HEK293 (cell line): ENCODE measurements at regions not wholly inside any gene's neighbourhood (a gene's known extent, or its start where the extent isn't known, plus 50 kb on each side); places are given as distances from the start of the nearest gene placed in this dataset.

Experiments
- FEZF1 ChIP-seq: fragments of 450-650 bp; formaldehyde crosslinking; IDR thresholded peaks from 2 replicates; pipeline ENCODE4 v1.5.1; 2016; ENCODE audit warnings: missing biosample characterization, missing genetic modification characterization
- GLI2 ChIP-seq: fragments of 450-650 bp; formaldehyde crosslinking; IDR thresholded peaks from 2 replicates; pipeline ENCODE4; 2017; ENCODE audit warnings: missing biosample characterization, missing genetic modification characterization, low read depth, borderline replicate concordance
- GLIS2 ChIP-seq: fragments of 450-650 bp; formaldehyde crosslinking; IDR thresholded peaks from 2 replicates; pipeline ENCODE4 v1.5.1; 2016; ENCODE audit warnings: missing biosample characterization, missing genetic modification characterization
- KLF9 ChIP-seq: fragments of 450-650 bp; formaldehyde crosslinking; IDR thresholded peaks from 2 replicates; pipeline ENCODE4 v1.5.1; 2016; ENCODE audit warnings: missing biosample characterization, missing genetic modification characterization, low read depth
- MEIS1 ChIP-seq: sonication (generic); formaldehyde crosslinking; IDR thresholded peaks from 2 replicates; pipeline ENCODE4 v1.8.1; 2022; ENCODE audit warnings: missing genetic modification reagents, mild to moderate bottlenecking, borderline replicate concordance
- OVOL3 ChIP-seq: fragments of 450-650 bp; formaldehyde crosslinking; IDR thresholded peaks from 2 replicates; pipeline ENCODE4 v1.5.1; 2016; ENCODE audit warnings: missing biosample characterization, missing genetic modification characterization
- WT1 ChIP-seq: fragments of 450-650 bp; formaldehyde crosslinking; IDR thresholded peaks from 2 replicates; pipeline ENCODE4 v1.5.1; 2016; ENCODE audit warnings: missing biosample characterization, missing genetic modification characterization
- ZBTB20 ChIP-seq: fragments of 450-650 bp; formaldehyde crosslinking; IDR thresholded peaks from 2 replicates; pipeline ENCODE4 v1.5.1; 2016; ENCODE audit warnings: missing biosample characterization, missing genetic modification characterization
- ZBTB8A ChIP-seq: fragments of 450-650 bp; formaldehyde crosslinking; IDR thresholded peaks from 2 replicates; pipeline ENCODE4 v1.5.1; 2016; ENCODE audit warnings: missing biosample characterization, missing genetic modification characterization
- ZNF121 ChIP-seq: fragments of 450-650 bp; formaldehyde crosslinking; IDR thresholded peaks from 2 replicates; pipeline ENCODE4 v1.5.1; 2016; ENCODE audit warnings: missing biosample characterization, missing genetic modification characterization
- ZNF169 ChIP-seq: fragments of 450-650 bp; formaldehyde crosslinking; IDR thresholded peaks from 2 replicates; pipeline ENCODE4 v1.5.1; 2016; ENCODE audit warnings: missing biosample characterization, missing genetic modification characterization
- ZNF2 ChIP-seq: fragments of 450-650 bp; formaldehyde crosslinking; IDR thresholded peaks from 2 replicates; pipeline ENCODE4 v1.5.1; 2016; ENCODE audit warnings: missing biosample characterization, missing genetic modification characterization
- ZNF223 ChIP-seq: fragments of 450-650 bp; formaldehyde crosslinking; IDR thresholded peaks from 2 replicates; pipeline ENCODE4 v1.5.1; 2016; ENCODE audit warnings: missing biosample characterization, missing genetic modification characterization
- ZNF23 ChIP-seq: fragments of 450-650 bp; formaldehyde crosslinking; IDR thresholded peaks from 2 replicates; pipeline ENCODE4 v1.5.1; 2016; ENCODE audit warnings: missing biosample characterization, missing genetic modification characterization, borderline replicate concordance
- ZNF274 ChIP-seq, 2 experiments: fragments of 200-500 bp in 1 of 2; fragments of 450-650 bp in 1 of 2; sonication (Bioruptor generic) in 1 of 2; formaldehyde crosslinking in 1 of 2; IDR thresholded peaks; 2 replicates each; pipeline versions ENCODE4 v1.5.1 to v1.6.1; 2014 to 2016; ENCODE audit warnings: borderline replicate concordance in 1 of 2, inconsistent platforms in 1 of 2, low read length in 1 of 2, missing biosample characterization in 1 of 2, missing genetic modification characterization in 1 of 2
- ZNF350 ChIP-seq: fragments of 450-650 bp; formaldehyde crosslinking; IDR thresholded peaks from 2 replicates; pipeline ENCODE4 v1.5.0; 2017; ENCODE audit warnings: missing biosample characterization, mild to moderate bottlenecking, missing genetic modification characterization
- ZNF510 ChIP-seq: fragments of 450-650 bp; formaldehyde crosslinking; IDR thresholded peaks from 2 replicates; pipeline ENCODE4 v1.5.1; 2018; ENCODE audit warnings: mild to moderate bottlenecking, missing genetic modification characterization, missing biosample characterization; ENCODE audit not compliant: insufficient replicate concordance
- ZNF548 ChIP-seq: fragments of 450-650 bp; formaldehyde crosslinking; IDR thresholded peaks from 2 replicates; pipeline ENCODE4 v1.5.1; 2016; ENCODE audit warnings: missing biosample characterization, missing genetic modification characterization
- ZNF560 ChIP-seq: fragments of 450-650 bp; formaldehyde crosslinking; IDR thresholded peaks from 2 replicates; pipeline ENCODE4 v1.5.1; 2017; ENCODE audit warnings: missing biosample characterization, missing genetic modification characterization, borderline replicate concordance
- ZNF596 ChIP-seq: fragments of 450-650 bp; IDR thresholded peaks from 2 replicates; pipeline ENCODE4 v1.5.0; 2018; ENCODE audit warnings: missing biosample characterization, mild to moderate bottlenecking, missing genetic modification characterization, moderate library complexity
- ZNF660 ChIP-seq: fragments of 450-650 bp; IDR thresholded peaks from 2 replicates; pipeline ENCODE4 v1.5.1; 2018; ENCODE audit warnings: missing biosample characterization, mild to moderate bottlenecking, missing genetic modification characterization
- ZNF701 ChIP-seq: fragments of 450-650 bp; formaldehyde crosslinking; IDR thresholded peaks from 2 replicates; pipeline ENCODE4 v1.5.1; 2016; ENCODE audit warnings: missing biosample characterization, missing genetic modification characterization
- ZNF707 ChIP-seq: fragments of 450-650 bp; formaldehyde crosslinking; IDR thresholded peaks from 2 replicates; pipeline ENCODE4 v1.5.1; 2016; ENCODE audit warnings: missing biosample characterization, missing genetic modification characterization
- ZSCAN30 ChIP-seq: fragments of 450-650 bp; IDR thresholded peaks from 2 replicates; pipeline ENCODE4 v1.5.1; 2018; ENCODE audit warnings: missing biosample characterization, mild to moderate bottlenecking, missing genetic modification characterization, moderate library complexity
- TF ChIP-seq, protein P1 (sequence below): fragments of 450-650 bp; formaldehyde crosslinking; IDR thresholded peaks from 2 replicates; pipeline ENCODE4 v1.5.1; 2016; ENCODE audit warnings: missing biosample characterization, missing genetic modification characterization
- TF ChIP-seq, protein P2 (sequence below): fragments of 450-650 bp; formaldehyde crosslinking; optimal IDR thresholded peaks from 2 replicates; pipeline ENCODE3; 2016; ENCODE audit warnings: missing biosample characterization, mild to moderate bottlenecking, missing genetic modification characterization
- TF ChIP-seq, protein P3 (sequence below): fragments of 450-650 bp; IDR thresholded peaks from 2 replicates; pipeline ENCODE4 v1.5.1; 2018; ENCODE audit warnings: missing biosample characterization, missing genetic modification characterization
- TF ChIP-seq, protein P4 (sequence below): fragments of 450-650 bp; formaldehyde crosslinking; IDR thresholded peaks from 2 replicates; pipeline ENCODE4 v1.5.1; 2016; ENCODE audit warnings: missing biosample characterization, missing genetic modification characterization, borderline replicate concordance
- TF ChIP-seq, protein P5 (sequence below): fragments of 450-650 bp; formaldehyde crosslinking; IDR thresholded peaks from 2 replicates; pipeline ENCODE4 v1.5.1; 2016; ENCODE audit warnings: missing biosample characterization, missing genetic modification characterization
- TF ChIP-seq, protein P6 (sequence below): fragments of 450-650 bp; formaldehyde crosslinking; IDR thresholded peaks from 2 replicates; pipeline ENCODE4 v1.5.1; 2016; ENCODE audit warnings: missing biosample characterization, missing genetic modification characterization
- TF ChIP-seq, protein P7 (sequence below): fragments of 450-650 bp; formaldehyde crosslinking; IDR thresholded peaks from 2 replicates; pipeline ENCODE4 v1.5.1; 2017; ENCODE audit warnings: missing biosample characterization, missing genetic modification characterization

DNA sequence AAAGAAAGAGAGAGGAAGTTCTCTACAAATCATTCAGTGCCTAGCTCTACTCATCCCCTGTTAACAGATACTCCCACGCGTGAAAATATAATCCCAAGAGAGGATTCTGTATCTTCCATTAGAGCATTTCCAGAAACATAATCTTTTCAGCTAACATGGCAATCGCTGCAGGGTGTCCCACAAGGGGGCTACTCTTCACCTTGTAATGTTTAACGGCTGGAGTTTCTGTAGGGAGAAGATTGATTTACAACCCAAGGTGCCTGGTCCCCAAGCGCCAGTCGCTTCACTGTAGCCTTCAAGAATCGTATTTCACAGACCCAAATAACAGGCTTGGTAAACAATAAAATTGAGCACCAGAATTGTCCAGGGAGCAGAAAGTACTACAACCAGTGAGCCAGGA is 318.7 kb downstream of the TLE1 start (continued):
- TF ChIP-seq WT1 (tag by site-specific recombination) = peak; percentile 84
- no peak for TF ChIP-seq ZNF548
- TF ChIP-seq, protein P1, sequence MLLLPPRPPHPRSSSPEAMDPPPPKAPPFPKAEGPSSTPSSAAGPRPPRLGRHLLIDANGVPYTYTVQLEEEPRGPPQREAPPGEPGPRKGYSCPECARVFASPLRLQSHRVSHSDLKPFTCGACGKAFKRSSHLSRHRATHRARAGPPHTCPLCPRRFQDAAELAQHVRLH (tag by site-specific recombination) = 0 out of 2 replicates have a peak, but pooled peaks have one; percentile 22
- TF ChIP-seq ZNF350 = no peak
- no peak for TF ChIP-seq ZBTB20 (tag by site-specific recombination)
- TF ChIP-seq ZNF121 (tag by site-specific recombination) = no peak
- TF ChIP-seq ZNF701 (tag by site-specific recombination) = no peak
- no peak for TF ChIP-seq GLIS2
- TF ChIP-seq KLF9 (tag by site-specific recombination) = no peak
- TF ChIP-seq ZNF510 (tag by site-specific recombination) = no peak
- TF ChIP-seq ZNF274 (IDR thresholded peaks at IDR 0.05; ENCODE audit: low read length) = no peak
- TF ChIP-seq ZNF274 (tag by site-specific recombination; IDR thresholded peaks at IDR 0.05; ENCODE audit: borderline replicate concordance) = no peak
- TF ChIP-seq FEZF1 = peak; percentile 78
- no peak for TF ChIP-seq MEIS1 (CRISPR knock-in tag)
- TF ChIP-seq, protein P2, sequence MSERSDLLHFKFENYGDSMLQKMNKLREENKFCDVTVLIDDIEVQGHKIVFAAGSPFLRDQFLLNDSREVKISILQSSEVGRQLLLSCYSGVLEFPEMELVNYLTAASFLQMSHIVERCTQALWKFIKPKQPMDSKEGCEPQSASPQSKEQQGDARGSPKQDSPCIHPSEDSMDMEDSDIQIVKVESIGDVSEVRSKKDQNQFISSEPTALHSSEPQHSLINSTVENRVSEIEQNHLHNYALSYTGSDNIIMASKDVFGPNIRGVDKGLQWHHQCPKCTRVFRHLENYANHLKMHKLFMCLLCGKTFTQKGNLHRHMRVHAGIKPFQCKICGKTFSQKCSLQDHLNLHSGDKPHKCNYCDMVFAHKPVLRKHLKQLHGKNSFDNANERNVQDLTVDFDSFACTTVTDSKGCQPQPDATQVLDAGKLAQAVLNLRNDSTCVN (tag by site-specific recombination) = no peak
- no peak for TF ChIP-seq ZNF660 (tag by site-specific recombination)
- TF ChIP-seq ZNF23 (tag by site-specific recombination) = no peak
- TF ChIP-seq ZNF223 = no peak
- TF ChIP-seq OVOL3 (tag by site-specific recombination) = no peak
- no peak for TF ChIP-seq ZNF2 (tag by site-specific recombination)
- TF ChIP-seq, protein P3, sequence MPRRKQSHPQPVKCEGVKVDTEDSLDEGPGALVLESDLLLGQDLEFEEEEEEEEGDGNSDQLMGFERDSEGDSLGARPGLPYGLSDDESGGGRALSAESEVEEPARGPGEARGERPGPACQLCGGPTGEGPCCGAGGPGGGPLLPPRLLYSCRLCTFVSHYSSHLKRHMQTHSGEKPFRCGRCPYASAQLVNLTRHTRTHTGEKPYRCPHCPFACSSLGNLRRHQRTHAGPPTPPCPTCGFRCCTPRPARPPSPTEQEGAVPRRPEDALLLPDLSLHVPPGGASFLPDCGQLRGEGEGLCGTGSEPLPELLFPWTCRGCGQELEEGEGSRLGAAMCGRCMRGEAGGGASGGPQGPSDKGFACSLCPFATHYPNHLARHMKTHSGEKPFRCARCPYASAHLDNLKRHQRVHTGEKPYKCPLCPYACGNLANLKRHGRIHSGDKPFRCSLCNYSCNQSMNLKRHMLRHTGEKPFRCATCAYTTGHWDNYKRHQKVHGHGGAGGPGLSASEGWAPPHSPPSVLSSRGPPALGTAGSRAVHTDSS (tag by site-specific recombination) = no peak
- peak; percentile 73; the same call in 1 of the 2 replicates for TF ChIP-seq GLI2 (tag by site-specific recombination)
- TF ChIP-seq, protein P4, sequence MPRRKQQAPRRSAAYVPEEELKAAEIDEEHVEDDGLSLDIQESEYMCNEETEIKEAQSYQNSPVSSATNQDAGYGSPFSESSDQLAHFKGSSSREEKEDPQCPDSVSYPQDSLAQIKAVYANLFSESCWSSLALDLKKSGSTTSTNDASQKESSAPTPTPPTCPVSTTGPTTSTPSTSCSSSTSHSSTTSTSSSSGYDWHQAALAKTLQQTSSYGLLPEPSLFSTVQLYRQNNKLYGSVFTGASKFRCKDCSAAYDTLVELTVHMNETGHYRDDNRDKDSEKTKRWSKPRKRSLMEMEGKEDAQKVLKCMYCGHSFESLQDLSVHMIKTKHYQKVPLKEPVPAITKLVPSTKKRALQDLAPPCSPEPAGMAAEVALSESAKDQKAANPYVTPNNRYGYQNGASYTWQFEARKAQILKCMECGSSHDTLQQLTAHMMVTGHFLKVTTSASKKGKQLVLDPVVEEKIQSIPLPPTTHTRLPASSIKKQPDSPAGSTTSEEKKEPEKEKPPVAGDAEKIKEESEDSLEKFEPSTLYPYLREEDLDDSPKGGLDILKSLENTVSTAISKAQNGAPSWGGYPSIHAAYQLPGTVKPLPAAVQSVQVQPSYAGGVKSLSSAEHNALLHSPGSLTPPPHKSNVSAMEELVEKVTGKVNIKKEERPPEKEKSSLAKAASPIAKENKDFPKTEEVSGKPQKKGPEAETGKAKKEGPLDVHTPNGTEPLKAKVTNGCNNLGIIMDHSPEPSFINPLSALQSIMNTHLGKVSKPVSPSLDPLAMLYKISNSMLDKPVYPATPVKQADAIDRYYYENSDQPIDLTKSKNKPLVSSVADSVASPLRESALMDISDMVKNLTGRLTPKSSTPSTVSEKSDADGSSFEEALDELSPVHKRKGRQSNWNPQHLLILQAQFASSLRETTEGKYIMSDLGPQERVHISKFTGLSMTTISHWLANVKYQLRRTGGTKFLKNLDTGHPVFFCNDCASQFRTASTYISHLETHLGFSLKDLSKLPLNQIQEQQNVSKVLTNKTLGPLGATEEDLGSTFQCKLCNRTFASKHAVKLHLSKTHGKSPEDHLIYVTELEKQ (tag by site-specific recombination) = no peak
- peak; percentile 39 for TF ChIP-seq ZBTB8A
- 0 out of 2 replicates have a peak, but pooled peaks have one; percentile 50 for TF ChIP-seq ZSCAN30
- TF ChIP-seq ZNF169 (tag by site-specific recombination) = no peak
- TF ChIP-seq, protein P5, sequence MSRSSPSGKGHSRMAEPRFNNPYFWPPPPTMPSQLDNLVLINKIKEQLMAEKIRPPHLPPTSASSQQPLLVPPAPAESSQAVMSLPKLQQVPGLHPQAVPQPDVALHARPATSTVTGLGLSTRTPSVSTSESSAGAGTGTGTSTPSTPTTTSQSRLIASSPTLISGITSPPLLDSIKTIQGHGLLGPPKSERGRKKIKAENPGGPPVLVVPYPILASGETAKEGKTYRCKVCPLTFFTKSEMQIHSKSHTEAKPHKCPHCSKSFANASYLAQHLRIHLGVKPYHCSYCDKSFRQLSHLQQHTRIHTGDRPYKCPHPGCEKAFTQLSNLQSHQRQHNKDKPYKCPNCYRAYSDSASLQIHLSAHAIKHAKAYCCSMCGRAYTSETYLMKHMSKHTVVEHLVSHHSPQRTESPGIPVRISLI (tag by site-specific recombination) = no peak
- no peak for TF ChIP-seq ZNF707 (tag by site-specific recombination)
- TF ChIP-seq, protein P6, sequence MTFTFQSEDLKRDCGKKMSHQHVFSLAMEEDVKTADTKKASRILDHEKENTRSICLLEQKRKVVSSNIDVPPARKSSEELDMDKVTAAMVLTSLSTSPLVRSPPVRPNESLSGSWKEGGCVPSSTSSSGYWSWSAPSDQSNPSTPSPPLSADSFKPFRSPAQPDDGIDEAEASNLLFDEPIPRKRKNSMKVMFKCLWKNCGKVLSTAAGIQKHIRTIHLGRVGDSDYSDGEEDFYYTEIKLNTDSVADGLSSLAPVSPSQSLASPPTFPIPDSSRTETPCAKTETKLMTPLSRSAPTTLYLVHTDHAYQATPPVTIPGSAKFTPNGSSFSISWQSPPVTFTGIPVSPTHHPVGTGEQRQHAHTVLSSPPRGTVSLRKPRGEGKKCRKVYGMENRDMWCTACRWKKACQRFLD (tag by site-specific recombination) = no peak
- TF ChIP-seq, protein P7, sequence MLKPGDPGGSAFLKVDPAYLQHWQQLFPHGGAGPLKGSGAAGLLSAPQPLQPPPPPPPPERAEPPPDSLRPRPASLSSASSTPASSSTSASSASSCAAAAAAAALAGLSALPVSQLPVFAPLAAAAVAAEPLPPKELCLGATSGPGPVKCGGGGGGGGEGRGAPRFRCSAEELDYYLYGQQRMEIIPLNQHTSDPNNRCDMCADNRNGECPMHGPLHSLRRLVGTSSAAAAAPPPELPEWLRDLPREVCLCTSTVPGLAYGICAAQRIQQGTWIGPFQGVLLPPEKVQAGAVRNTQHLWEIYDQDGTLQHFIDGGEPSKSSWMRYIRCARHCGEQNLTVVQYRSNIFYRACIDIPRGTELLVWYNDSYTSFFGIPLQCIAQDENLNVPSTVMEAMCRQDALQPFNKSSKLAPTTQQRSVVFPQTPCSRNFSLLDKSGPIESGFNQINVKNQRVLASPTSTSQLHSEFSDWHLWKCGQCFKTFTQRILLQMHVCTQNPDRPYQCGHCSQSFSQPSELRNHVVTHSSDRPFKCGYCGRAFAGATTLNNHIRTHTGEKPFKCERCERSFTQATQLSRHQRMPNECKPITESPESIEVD (tag by site-specific recombination) = peak; percentile 82
- TF ChIP-seq ZNF560 (tag by site-specific recombination) = no peak
- TF ChIP-seq ZNF596 = peak; percentile 69
